HCT116 (cell line): ENCODE measurements at regions not wholly inside any gene's neighbourhood (a gene's known extent, or its start where the extent isn't known, plus 50 kb on each side); places are given as distances from the start of the nearest gene placed in this dataset.

Experiments used
- ATAC-seq: fragments of 200-7000 bp; cut with Tn5 transposase; 2 replicates; pipeline ENCODE4 v1.9.1; 2020; ENCODE audit warnings: mild to moderate bottlenecking, moderate library complexity
- BruUV-seq: library from RNA; stranded (reverse); fragments of 400-500 nt; replicated peaks from 2 replicates; lab custom pipeline; 2021; lab: Mats Ljungman, UMichigan
- CTCF ChIA-PET: fragments of 300-600 bp; sonication (Branson Sonifier 250); formaldehyde crosslinking; loops from one replicate; lab custom pipeline; 2021; ENCODE audit warnings: antibody characterized with exemption; lab: Charles Lee
- POLR2A ChIA-PET: fragments of 300-600, 350-600 bp; sonication (Branson Sonifier 250); formaldehyde crosslinking; loops from one replicate; lab custom pipeline; 2021; ENCODE audit warnings: antibody characterized with exemption; lab: Charles Lee
- RAD21 ChIA-PET, 2 experiments: fragments of 300-600 bp; sonication (Branson Sonifier 250); formaldehyde crosslinking; loops; one replicate each; lab custom pipeline; 2023; ENCODE audit warnings: low total read pairs in 2 of 2; ENCODE audit not compliant: uncharacterized antibody in 2 of 2, unreplicated experiment in 2 of 2, low non-redundant PET in 1 of 2; lab: Charles Lee
- DNase-seq: peaks from one replicate; pipeline ENCODE4 v3.0.0-alpha.2; 2010; ENCODE audit warnings: low read depth, low spot score
- H2AFZ ChIP-seq: fragments of 200-600 bp; shearing (Covaris generic), sonication (generic); 2 replicates; pipeline ENCODE4 v1.6.1; 2017; ENCODE audit warnings: low read depth, mixed run types, mixed read lengths, antibody characterized with exemption, low read length; ENCODE audit not compliant: poor library complexity, severe bottlenecking
- H3K27ac ChIP-seq: 2 replicates; pipeline ENCODE4 v1.5.1; 2012; ENCODE audit warnings: low read depth, low read length
- H3K27me3 ChIP-seq: fragments of 200-600 bp; sonication (generic); 2 replicates; pipeline ENCODE4 v1.6.1; 2016; ENCODE audit warnings: mixed run types, low read length, mixed read lengths; ENCODE audit not compliant: insufficient read depth
- H3K36me3 ChIP-seq, 2 experiments: fragments of 200-500 bp in 1 of 2; fragments of 200-600 bp in 1 of 2; sonication (Bioruptor generic) in 1 of 2; sonication (generic) in 1 of 2; 2 replicates each; pipeline versions ENCODE4 v1.5.1 to v1.6.1; 2014 to 2016; ENCODE audit warnings: low read length in 2 of 2, inconsistent platforms in 1 of 2, mixed read lengths in 1 of 2, mixed run types in 1 of 2; ENCODE audit not compliant: insufficient read depth in 2 of 2, control insufficient read depth in 1 of 2
- H3K4me1 ChIP-seq, 2 experiments: fragments of 200-600 bp in 1 of 2; sonication (generic) in 1 of 2; 2 replicates each; pipeline versions ENCODE4 v1.5.1 to v1.6.1; 2012 to 2017; ENCODE audit warnings: low read length in 2 of 2, inconsistent platforms in 1 of 2, mild to moderate bottlenecking in 1 of 2, mixed read lengths in 1 of 2, mixed run types in 1 of 2, moderate library complexity in 1 of 2; ENCODE audit not compliant: insufficient read depth in 2 of 2, control insufficient read depth in 1 of 2
- H3K4me2 ChIP-seq: fragments of 200-600 bp; sonication (generic); 2 replicates; pipeline ENCODE4 v1.6.1; 2017; ENCODE audit warnings: mixed run types, low read length, mixed read lengths
- H3K4me3 ChIP-seq, 2 experiments: fragments of 200-600 bp in 1 of 2; sonication (generic) in 1 of 2; replicated peaks in 1 of 2; 2 replicates each; pipeline ENCODE4 v1.5.1; 2011 to 2016; ENCODE audit warnings: low read length in 2 of 2, control low read depth in 1 of 2, low read depth in 1 of 2, mild to moderate bottlenecking in 1 of 2, mixed read lengths in 1 of 2, mixed run types in 1 of 2
- H3K79me2 ChIP-seq: fragments of 200-600 bp; sonication (generic); 2 replicates; pipeline ENCODE4 v1.6.1; 2017; ENCODE audit warnings: mild to moderate bottlenecking, mixed run types, low read length, moderate library complexity, mixed read lengths; ENCODE audit not compliant: insufficient read depth
- H3K9ac ChIP-seq: fragments of 200-600 bp; sonication (generic); 2 replicates; pipeline ENCODE4 v1.6.1; 2016; ENCODE audit warnings: low read length, mixed read lengths
- H3K9me2 ChIP-seq: fragments of 200-600 bp; sonication (generic), shearing (Covaris generic); 2 replicates; pipeline ENCODE4 v1.6.1; 2017; ENCODE audit warnings: mixed run types, mild to moderate bottlenecking, moderate library complexity; ENCODE audit not compliant: insufficient read depth
- H3K9me3 ChIP-seq, 2 experiments: fragments of 200-500 bp in 1 of 2; fragments of 200-600 bp in 1 of 2; sonication (Bioruptor generic) in 1 of 2; sonication (generic) in 1 of 2; 2 replicates each; pipeline ENCODE4 v1.6.1; 2014 to 2017; ENCODE audit warnings: low read length in 2 of 2, mixed read lengths in 2 of 2, inconsistent platforms in 1 of 2, low read depth in 1 of 2, mild to moderate bottlenecking in 1 of 2, mixed run types in 1 of 2, moderate library complexity in 1 of 2; ENCODE audit not compliant: control insufficient read depth in 1 of 2, insufficient read depth in 1 of 2
- H4K20me1 ChIP-seq: fragments of 200-600 bp; sonication (generic), shearing (Covaris generic); 2 replicates; pipeline ENCODE4 v1.6.1; 2017; ENCODE audit warnings: mixed run types, mild to moderate bottlenecking, moderate library complexity; ENCODE audit not compliant: insufficient read depth
- CBX3 ChIP-seq: IDR thresholded peaks from 2 replicates; pipeline ENCODE4 v1.6.1; 2012; ENCODE audit warnings: low read depth
- CTCF ChIP-seq, 3 experiments: fragments of 200-600 bp in 1 of 3; sonication (generic) in 1 of 3; IDR thresholded peaks in 2 of 3; conservative IDR thresholded peaks in 1 of 3; 2 replicates each; pipeline ENCODE4 v1.5.1; 2012 to 2017; ENCODE audit warnings: low read depth in 2 of 3, low read length in 2 of 3, antibody characterized with exemption in 1 of 3, borderline replicate concordance in 1 of 3, control low read depth in 1 of 3, mild to moderate bottlenecking in 1 of 3, mixed read lengths in 1 of 3, mixed run types in 1 of 3, moderate library complexity in 1 of 3; ENCODE audit not compliant: insufficient read depth in 1 of 3
- ELF1 ChIP-seq: IDR thresholded peaks from 2 replicates; pipeline ENCODE4 v1.6.1; 2012; ENCODE audit warnings: low read depth, borderline replicate concordance
- FOSL1 ChIP-seq: IDR thresholded peaks from 2 replicates; pipeline ENCODE4 v1.6.1; 2012; ENCODE audit warnings: low read depth
- JUND ChIP-seq: IDR thresholded peaks from 2 replicates; pipeline ENCODE4 v1.6.1; 2012
- MAX ChIP-seq: IDR thresholded peaks from 2 replicates; pipeline ENCODE4 v1.6.1; 2012
- POLR2AphosphoS5 ChIP-seq: IDR thresholded peaks from 2 replicates; pipeline ENCODE4 v1.6.1; 2011; ENCODE audit warnings: mild to moderate bottlenecking, low read depth, low read length, moderate library complexity
- RAD21 ChIP-seq: IDR thresholded peaks from 2 replicates; pipeline ENCODE4 v1.6.1; 2012; ENCODE audit warnings: low read depth, mild to moderate bottlenecking
- REST ChIP-seq: IDR thresholded peaks from 2 replicates; pipeline ENCODE4 v1.6.1; 2012; ENCODE audit warnings: low read depth
- SP1 ChIP-seq: IDR thresholded peaks from 2 replicates; pipeline ENCODE4 v1.6.1; 2012; ENCODE audit warnings: low read depth
- SRF ChIP-seq: IDR thresholded peaks from 2 replicates; pipeline ENCODE4 v1.6.1; 2012; ENCODE audit warnings: low read depth
- YY1 ChIP-seq: IDR thresholded peaks from 2 replicates; pipeline ENCODE4 v1.6.1; 2011; ENCODE audit warnings: low read length, low read depth, moderate library complexity, mild to moderate bottlenecking; ENCODE audit not compliant: insufficient replicate concordance; ENCODE audit errors: extremely low read depth
- ZBTB33 ChIP-seq: IDR thresholded peaks from 2 replicates; pipeline ENCODE4 v1.6.1; 2011; ENCODE audit warnings: mild to moderate bottlenecking, low read length, moderate library complexity; ENCODE audit not compliant: insufficient replicate concordance; ENCODE audit errors: extremely low read depth
- ZFX ChIP-seq: fragments of 450-650 bp; IDR thresholded peaks from 2 replicates; pipeline ENCODE4 v1.6.1; 2017
- intact Hi-C: fragments of 100-400 bp; cut with micrococcal nuclease; formaldehyde crosslinking; loops from 2 replicates; pipeline ENCODE4 v1.10.0; 2022

GRCh38 chr18:78074400-78075020 lies 824.9 kb downstream of the GALR1 start:
- H2AFZ ChIP-seq = no peak overlapping the region
- TF ChIP-seq FOSL1 (no peak), RAD21 (no peak), REST (no peak), POLR2AphosphoS5 (no peak), ZBTB33 (no peak), CBX3 (no peak), SRF (no peak), ZFX (no peak), JUND (no peak), YY1 (no peak), SP1 (no peak), ELF1 (no peak), MAX (no peak), CTCF (IDR thresholded peaks at IDR 0.05 in 2 of 3, conservative IDR thresholded peaks at IDR 0.05 in 1 of 3; ENCODE audit: borderline replicate concordance in 1 of 3, insufficient read depth in 1 of 3, low read depth in 2 of 3, low read length in 2 of 3) (no peak)
- RAD21 ChIA-PET = no interaction called here

More at GRCh38 chr18:78074400-78075020, 824.9 kb downstream of the GALR1 start:
- no peak for ATAC-seq
- DNase-seq = no peak
- Histone ChIP-seq H3K79me2 (no peaks in the 10 kb centered on the region), H4K20me1 (no peaks in the 10 kb centered on the region), H3K36me3 (no peaks in the 10 kb centered on the region), H3K27ac (no peak overlapping the region), H3K9me2 (no peaks in the 10 kb centered on the region), H3K9me3 (peaks cover 5 to 33% of the 10 kb centered on the region in 2 experiments; a peak in 2 of 4 replicates), H3K9ac (no peak overlapping the region), H3K4me2 (no peak overlapping the region), H3K4me3 (no peak overlapping the region), H3K4me1 (no peaks in the 10 kb centered on the region), H3K27me3 (no peaks in the 10 kb centered on the region)
- ChIA-PET CTCF (no interaction called here), POLR2A (no interaction called here)
- no TSS peak for BruUV-seq
- intact Hi-C loops = no loop called here
